Ascending aorta (tissue), 2 donors: ENCODE measurements at regions not wholly inside any gene's neighbourhood (a gene's known extent, or its start where the extent isn't known, plus 50 kb on each side); places are given as distances from the start of the nearest gene placed in this dataset.

Experiments
- DNase-seq, 2 donors: peaks; one replicate each; pipeline ENCODE4 v3.0.0-alpha.2; 2019; ENCODE audit warnings: low spot score in 2 of 2
- H3K27ac ChIP-seq, 2 donors: fragments of 200-600 bp; sonication (generic); one replicate each; pipeline ENCODE4 v1.5.1; 2016 to 2017; ENCODE audit warnings: mild to moderate bottlenecking in 1 of 2
- H3K27me3 ChIP-seq: fragments of 200-600 bp; sonication (generic); one replicate; pipeline ENCODE4 v1.5.1; 2017
- H3K36me3 ChIP-seq, 2 donors: fragments of 200-600 bp; sonication (generic); one replicate each; pipeline ENCODE4 v1.5.1; 2016
- H3K4me1 ChIP-seq, 2 donors: fragments of 200-600 bp; sonication (generic); one replicate each; pipeline ENCODE4 v1.5.1; 2016 to 2017; ENCODE audit warnings: mild to moderate bottlenecking in 1 of 2
- H3K4me3 ChIP-seq, 2 donors: fragments of 200-600 bp; sonication (generic); one replicate each; pipeline ENCODE4 v1.5.1; 2016 to 2017; ENCODE audit warnings: mild to moderate bottlenecking in 1 of 2
- H3K9me3 ChIP-seq, 2 donors: fragments of 200-600 bp; sonication (generic); one replicate each; pipeline ENCODE4 v1.5.1; 2016
- CTCF ChIP-seq, 3 experiments: fragments of 200-600 bp in 2 of 3; fragments of 450-650 bp in 1 of 3; sonication (generic) in 2 of 3; IDR thresholded peaks; one replicate each; pipeline ENCODE4 v1.5.1; 2016 to 2019; ENCODE audit warnings: antibody characterized with exemption in 3 of 3, mild to moderate bottlenecking in 1 of 3, moderate library complexity in 1 of 3
- intact Hi-C: fragments of 100-400 bp; cut with DNase I; formaldehyde crosslinking; loops from one replicate; pipeline ENCODE4 v1.15.1; 2023

DNA sequence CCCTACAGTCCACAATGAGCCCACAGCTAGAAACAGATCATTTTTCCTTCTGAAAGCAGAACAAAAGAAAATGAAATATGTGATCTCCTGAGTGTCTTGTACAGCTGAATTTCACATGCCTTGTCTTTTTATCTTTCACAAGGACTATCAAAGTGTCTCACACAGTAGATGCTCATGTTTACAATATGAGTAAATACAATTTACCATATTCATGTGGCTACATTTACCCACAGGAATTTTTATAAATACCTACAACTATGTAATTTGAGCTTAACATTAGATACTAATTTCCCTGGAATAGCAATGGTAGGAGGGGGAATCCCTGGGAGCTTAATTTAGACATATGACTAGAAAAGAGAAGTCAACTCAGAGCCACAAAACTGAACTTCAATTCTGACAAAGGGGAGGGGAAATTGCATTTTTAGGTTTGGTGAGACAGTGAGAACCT lies 186.2 kb downstream of the MACC1 start:
- Histone ChIP-seq H3K4me3 (no peak overlapping the region), H3K27me3 (no peaks in the 10 kb centered on the region), H3K36me3 (no peaks in the 10 kb centered on the region), H3K27ac (no peak overlapping the region), H3K4me1 (no peaks in the 10 kb centered on the region), H3K9me3 (no peaks in the 10 kb centered on the region)
- DNase-seq: no peak
- TF ChIP-seq CTCF (IDR thresholded peaks at IDR 0.05): no peak
- intact Hi-C loops: no loop called here

DNA sequence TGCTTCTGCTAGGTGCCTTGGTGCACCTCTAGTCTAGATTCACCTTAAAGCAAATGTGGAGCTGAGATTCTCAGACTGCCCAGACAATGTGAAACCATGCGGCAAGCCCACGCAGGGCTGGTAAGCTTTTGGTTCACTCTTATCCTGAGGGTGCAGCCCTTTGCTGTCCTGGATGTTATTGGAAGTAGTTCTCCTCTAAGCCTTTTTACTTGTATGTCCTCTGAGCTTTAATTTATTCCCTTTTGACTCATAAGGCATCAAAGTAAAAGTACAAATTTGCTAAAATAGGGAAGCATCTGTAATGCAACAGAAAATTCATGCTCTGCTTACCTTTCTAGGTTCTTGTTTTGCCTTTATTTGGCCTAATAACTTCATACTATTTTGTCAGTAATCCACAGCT lies 186.8 kb downstream of the MACC1 start:
- no peaks in the 10 kb centered on the region for H3K27me3 ChIP-seq
- TF ChIP-seq CTCF (IDR thresholded peaks at IDR 0.05): no peak
- no peaks in the 10 kb centered on the region for H3K36me3 ChIP-seq
- no peaks in the 10 kb centered on the region for H3K4me1 ChIP-seq
- no peak overlapping the region for H3K27ac ChIP-seq
- intact Hi-C loops: no loop called here
- no peak for DNase-seq
- peaks cover 0 to 3% of the 10 kb centered on the region in 2 donors for H3K9me3 ChIP-seq
- no peak overlapping the region for H3K4me3 ChIP-seq

DNA sequence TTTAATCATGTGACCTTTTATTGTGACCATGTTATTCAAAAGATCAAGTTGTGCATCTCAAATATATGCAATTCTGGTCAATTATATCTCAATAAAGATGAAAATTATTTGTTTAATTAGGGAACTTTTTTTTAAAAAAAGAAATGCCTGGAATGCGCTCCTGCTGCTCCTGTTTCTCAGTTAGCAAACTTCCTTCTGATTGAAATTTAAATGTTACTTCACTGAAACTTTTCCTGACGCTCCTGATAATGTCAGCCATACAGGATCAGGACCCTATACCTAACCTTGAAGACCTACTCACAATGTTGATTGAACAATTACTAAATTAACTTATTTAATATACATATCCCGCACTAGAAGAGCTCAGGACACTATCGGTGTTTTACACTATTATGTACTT lies 190.4 kb downstream of the MACC1 start:
- Histone ChIP-seq H3K36me3 (no peaks in the 10 kb centered on the region), H3K4me1 (no peaks in the 10 kb centered on the region), H3K9me3 (peaks cover 0 to 3% of the 10 kb centered on the region in 2 donors), H3K27ac (no peak overlapping the region), H3K4me3 (no peak overlapping the region), H3K27me3 (no peaks in the 10 kb centered on the region)
- intact Hi-C loops: no loop called here
- no peak for DNase-seq
- no peak for TF ChIP-seq CTCF (IDR thresholded peaks at IDR 0.05)

- Histone ChIP-seq H3K27ac (no peak overlapping the region), H3K4me1 (no peaks in the 10 kb centered on the region), H3K36me3 (no peaks in the 10 kb centered on the region), H3K4me3 (no peak overlapping the region), H3K27me3 (no peaks in the 10 kb centered on the region), H3K9me3 (peaks cover 0 to 3% of the 10 kb centered on the region in 2 donors)
- no peak for DNase-seq
- intact Hi-C loops: no loop called here
- no peak for TF ChIP-seq CTCF (IDR thresholded peaks at IDR 0.05)
Observed at GRCh38 chr7:20021831-20022230, 195.4 kb downstream of the MACC1 start.

DNA sequence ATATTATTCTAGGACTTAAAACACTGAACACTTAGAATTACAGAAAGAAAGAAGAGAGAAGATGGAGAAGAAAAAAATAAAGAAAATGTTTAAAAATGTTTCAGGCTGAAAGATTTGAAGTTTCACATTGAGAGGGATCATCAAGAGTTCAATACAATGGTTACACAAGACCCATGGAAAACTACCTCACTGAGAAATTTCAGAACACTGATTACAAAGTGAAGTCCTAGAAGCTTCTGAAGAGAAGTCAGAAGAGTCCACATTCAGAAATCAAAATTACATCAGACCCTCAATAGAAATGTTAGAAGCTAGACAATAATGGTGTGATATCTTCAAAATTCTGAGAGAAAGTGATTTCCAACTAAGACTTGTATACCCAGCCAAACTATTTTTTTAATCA lies 196.1 kb downstream of the MACC1 start:
- no peak for DNase-seq
- Histone ChIP-seq H3K4me1 (no peaks in the 10 kb centered on the region), H3K36me3 (no peaks in the 10 kb centered on the region), H3K4me3 (no peak overlapping the region), H3K27ac (no peak overlapping the region), H3K27me3 (no peaks in the 10 kb centered on the region), H3K9me3 (peaks cover 0 to 3% of the 10 kb centered on the region in 2 donors)
- no peak for TF ChIP-seq CTCF (IDR thresholded peaks at IDR 0.05)
- intact Hi-C loops: no loop called here

- no peak for TF ChIP-seq CTCF (IDR thresholded peaks at IDR 0.05)
- DNase-seq: no peak
- Histone ChIP-seq H3K27ac (no peak overlapping the region), H3K27me3 (no peaks in the 10 kb centered on the region), H3K4me1 (no peaks in the 10 kb centered on the region), H3K36me3 (no peaks in the 10 kb centered on the region), H3K9me3 (no peaks in the 10 kb centered on the region), H3K4me3 (no peak overlapping the region)
- intact Hi-C loops: no loop called here
Observed at GRCh38 chr7:20019757-20020432, 197.3 kb downstream of the MACC1 start.
